ENCODE measurements at regions not wholly inside any gene's neighbourhood (a gene's known extent, or its start where the extent isn't known, plus 50 kb on each side); places are given as distances from the start of the nearest gene placed in this dataset.

DNA sequence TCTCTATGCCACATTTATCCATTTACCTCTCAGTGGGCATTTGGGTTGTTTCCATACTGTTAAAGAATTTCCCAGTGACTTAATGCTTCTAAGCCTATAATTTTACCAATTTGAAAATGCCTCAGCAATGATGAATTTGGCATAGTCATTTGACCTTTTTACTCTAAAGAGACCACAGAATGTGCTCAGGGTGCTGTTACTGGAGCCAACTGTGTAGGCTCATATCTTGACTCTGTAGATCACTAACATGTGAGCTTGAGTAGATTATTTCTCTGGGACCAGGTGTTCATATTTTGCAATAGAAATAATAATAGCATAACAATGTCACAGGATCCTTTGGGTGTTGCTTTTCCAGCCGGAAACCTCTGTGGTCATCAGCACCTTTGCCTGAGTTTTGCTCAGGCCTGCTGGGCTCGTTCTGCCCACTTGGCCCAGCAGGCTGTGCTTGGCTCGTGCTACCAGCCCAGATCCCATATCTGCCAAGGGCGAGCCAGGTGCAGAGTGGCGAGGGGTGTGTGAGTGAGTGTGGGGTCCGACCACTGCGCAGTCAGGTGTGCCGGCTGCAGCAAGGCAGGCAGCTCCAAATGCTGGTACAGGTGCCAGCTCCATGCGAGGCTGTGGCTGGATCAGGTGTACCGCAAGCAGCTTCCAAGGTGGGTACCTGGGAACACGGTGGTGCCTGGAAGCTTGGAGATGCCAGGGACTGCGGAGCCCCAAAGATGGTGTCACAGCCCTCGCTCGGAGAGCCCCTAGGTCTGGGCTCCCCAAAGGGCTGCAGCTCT, 70.6 kb upstream of the ANK2 start:
- TF ChIP-seq POLR2A (IDR thresholded peaks at IDR 0.05) (no peak), EP300 (IDR thresholded peaks at IDR 0.05) (no peak), POLR2AphosphoS5 (IDR thresholded peaks at IDR 0.05) (no peak)
